Stimulated activated effector memory CD8-positive, alpha-beta T cell treated with anti-CD3 and anti-CD28 coated beads, Interleukin-12 subunit alpha, Interleukin-12 subunit beta, amount 100 ng/mL, for 72 hours (primary cell): ENCODE measurements at regions not wholly inside any gene's neighbourhood (a gene's known extent, or its start where the extent isn't known, plus 50 kb on each side); places are given as distances from the start of the nearest gene placed in this dataset.

Source experiments
- ATAC-seq: fragments of 150-1000 bp; cut with Tn5 transposase; 2 replicates; pipeline ENCODE4 v1.10.0; 2021
- DNase-seq, 2 donors: peaks; one replicate each; pipeline ENCODE4 v3.0.0; 2021 to 2022; ENCODE audit warnings: low spot score in 2 of 2
- H3K27ac Mint-ChIP-seq: one replicate; pipeline ENCODE4 v1.8.0; 2022; ENCODE audit warnings: mild to moderate bottlenecking, mixed read lengths
- H3K36me3 Mint-ChIP-seq: one replicate; pipeline ENCODE4 v1.8.0; 2022; ENCODE audit warnings: mild to moderate bottlenecking, mixed read lengths
- H3K4me1 Mint-ChIP-seq: one replicate; pipeline ENCODE4 v1.8.0; 2022; ENCODE audit warnings: mixed read lengths
- H3K4me3 Mint-ChIP-seq: one replicate; pipeline ENCODE4 v1.8.0; 2022; ENCODE audit warnings: mild to moderate bottlenecking, mixed read lengths
- H3K9me3 Mint-ChIP-seq: one replicate; pipeline ENCODE4 v1.8.0; 2022; ENCODE audit warnings: mixed read lengths

- Mint-ChIP-seq H3K36me3 (no peaks in the 10 kb centered on the region), H3K4me3 (no peak overlapping the region), H3K9me3 (peaks cover 20% of the 10 kb centered on the region), H3K27ac (no peak overlapping the region), H3K4me1 (no peaks in the 10 kb centered on the region)
- DNase-seq (no peak), ATAC-seq (no peak)
Observed at GRCh38 chr2:123359636-123360035, 665.5 kb upstream of the CNTNAP5 start.

GRCh38 chr2:123362671-123363440 lies 662.2 kb upstream of the CNTNAP5 start:
- no peak for DNase-seq
- Mint-ChIP-seq H3K4me3 (no peak overlapping the region), H3K27ac (no peak overlapping the region), H3K36me3 (no peaks in the 10 kb centered on the region), H3K4me1 (no peaks in the 10 kb centered on the region), H3K9me3 (peaks cover 21% of the 10 kb centered on the region)
- no peak for ATAC-seq

GRCh38 chr2:123363826-123364225 lies 661.3 kb upstream of the CNTNAP5 start:
- ATAC-seq (no peak), DNase-seq (no peak)
- H3K36me3 Mint-ChIP-seq: no peaks in the 10 kb centered on the region
- peaks cover 20% of the 10 kb centered on the region for H3K9me3 Mint-ChIP-seq
- H3K4me1 Mint-ChIP-seq: no peaks in the 10 kb centered on the region
- no peak overlapping the region for H3K27ac Mint-ChIP-seq
- no peak overlapping the region for H3K4me3 Mint-ChIP-seq

- DNase-seq (no peak), ATAC-seq (no peak)
- Mint-ChIP-seq H3K4me1 (no peaks in the 10 kb centered on the region), H3K27ac (no peak overlapping the region), H3K36me3 (no peaks in the 10 kb centered on the region), H3K9me3 (peaks cover 19% of the 10 kb centered on the region), H3K4me3 (no peak overlapping the region)
Observed at GRCh38 chr2:123364243-123364896, 660.7 kb upstream of the CNTNAP5 start.

GRCh38 chr2:123366239-123366837 lies 658.7 kb upstream of the CNTNAP5 start:
- no peaks in the 10 kb centered on the region for H3K4me1 Mint-ChIP-seq
- H3K27ac Mint-ChIP-seq: no peak overlapping the region
- ATAC-seq (no peak), DNase-seq (no peak)
- no peaks in the 10 kb centered on the region for H3K36me3 Mint-ChIP-seq
- H3K9me3 Mint-ChIP-seq: peaks cover 20% of the 10 kb centered on the region
- no peak overlapping the region for H3K4me3 Mint-ChIP-seq

GRCh38 chr2:123370186-123370585 lies 654.9 kb upstream of the CNTNAP5 start:
- H3K4me1 Mint-ChIP-seq: no peaks in the 10 kb centered on the region
- no peak overlapping the region for H3K4me3 Mint-ChIP-seq
- no peak overlapping the region for H3K27ac Mint-ChIP-seq
- ATAC-seq: no peak
- peaks cover 18% of the 10 kb centered on the region for H3K9me3 Mint-ChIP-seq
- no peak for DNase-seq
- H3K36me3 Mint-ChIP-seq: no peaks in the 10 kb centered on the region

- H3K4me1 Mint-ChIP-seq: no peaks in the 10 kb centered on the region
- no peak overlapping the region for H3K4me3 Mint-ChIP-seq
- H3K27ac Mint-ChIP-seq: no peak overlapping the region
- no peaks in the 10 kb centered on the region for H3K36me3 Mint-ChIP-seq
- H3K9me3 Mint-ChIP-seq: peaks cover 20% of the 10 kb centered on the region
- ATAC-seq (no peak), DNase-seq (no peak)
Observed at GRCh38 chr2:123371535-123371934, 653.6 kb upstream of the CNTNAP5 start.

- Mint-ChIP-seq H3K9me3 (peaks cover 26% of the 10 kb centered on the region), H3K27ac (no peak overlapping the region), H3K4me3 (no peak overlapping the region), H3K4me1 (no peaks in the 10 kb centered on the region), H3K36me3 (no peaks in the 10 kb centered on the region)
- no peak for DNase-seq
- no peak for ATAC-seq
Observed at GRCh38 chr2:123380370-123380935, 644.6 kb upstream of the CNTNAP5 start.

GRCh38 chr2:123415678-123416077 lies 609.4 kb upstream of the CNTNAP5 start:
- Mint-ChIP-seq H3K27ac (no peak overlapping the region), H3K9me3 (peaks cover 27% of the 10 kb centered on the region), H3K4me3 (no peak overlapping the region), H3K36me3 (no peaks in the 10 kb centered on the region), H3K4me1 (no peaks in the 10 kb centered on the region)
- no peak for DNase-seq
- ATAC-seq: no peak

GRCh38 chr2:123419976-123420375 lies 605.1 kb upstream of the CNTNAP5 start:
- H3K36me3 Mint-ChIP-seq: no peaks in the 10 kb centered on the region
- no peaks in the 10 kb centered on the region for H3K4me1 Mint-ChIP-seq
- H3K9me3 Mint-ChIP-seq: peaks cover 22% of the 10 kb centered on the region
- H3K27ac Mint-ChIP-seq: no peak overlapping the region
- ATAC-seq: no peak
- no peak overlapping the region for H3K4me3 Mint-ChIP-seq
- no peak for DNase-seq

- Mint-ChIP-seq H3K4me1 (no peaks in the 10 kb centered on the region), H3K36me3 (no peaks in the 10 kb centered on the region), H3K27ac (no peak overlapping the region), H3K4me3 (no peak overlapping the region), H3K9me3 (peaks cover 16% of the 10 kb centered on the region)
- DNase-seq: no peak
- no peak for ATAC-seq
Observed at GRCh38 chr2:123434546-123435395, 590.3 kb upstream of the CNTNAP5 start.

GRCh38 chr2:123438251-123438650 lies 586.8 kb upstream of the CNTNAP5 start:
- no peak for ATAC-seq
- Mint-ChIP-seq H3K9me3 (peaks cover 25% of the 10 kb centered on the region), H3K4me3 (no peak overlapping the region), H3K36me3 (no peaks in the 10 kb centered on the region), H3K27ac (no peak overlapping the region), H3K4me1 (no peaks in the 10 kb centered on the region)
- DNase-seq: no peak

- H3K4me1 Mint-ChIP-seq: no peaks in the 10 kb centered on the region
- peaks cover 24% of the 10 kb centered on the region for H3K9me3 Mint-ChIP-seq
- ATAC-seq: no peak
- no peaks in the 10 kb centered on the region for H3K36me3 Mint-ChIP-seq
- DNase-seq: no peak
- no peak overlapping the region for H3K27ac Mint-ChIP-seq
- no peak overlapping the region for H3K4me3 Mint-ChIP-seq
Observed at GRCh38 chr2:123438675-123439074, 586.4 kb upstream of the CNTNAP5 start.

- ATAC-seq: no peak
- DNase-seq: no peak
- Mint-ChIP-seq H3K27ac (no peak overlapping the region), H3K4me1 (no peaks in the 10 kb centered on the region), H3K4me3 (no peak overlapping the region), H3K36me3 (no peaks in the 10 kb centered on the region), H3K9me3 (peaks cover 27% of the 10 kb centered on the region)
Observed at GRCh38 chr2:123448801-123449200, 576.3 kb upstream of the CNTNAP5 start.

GRCh38 chr2:123451542-123451941 lies 573.5 kb upstream of the CNTNAP5 start:
- no peak for ATAC-seq
- Mint-ChIP-seq H3K27ac (no peak overlapping the region), H3K36me3 (no peaks in the 10 kb centered on the region), H3K4me1 (no peaks in the 10 kb centered on the region), H3K4me3 (no peak overlapping the region), H3K9me3 (peaks cover 29% of the 10 kb centered on the region)
- no peak for DNase-seq
